H1 (cell line): ENCODE measurements at regions not wholly inside any gene's neighbourhood (a gene's known extent, or its start where the extent isn't known, plus 50 kb on each side); places are given as distances from the start of the nearest gene placed in this dataset.
"Not testable (repeated sequence)": the region's sequence is repeated elsewhere in the genome, so short reads cannot be mapped to it uniquely, and the experiment has no call there.

Experiments
- CTCF ChIA-PET: fragments of 300-600 bp; sonication (Branson Sonifier 250); formaldehyde crosslinking; loops from one replicate; lab custom pipeline; 2021; ENCODE audit not compliant: partially characterized antibody; lab: Charles Lee
- POLR2A ChIA-PET: fragments of 300-600 bp; sonication (Branson Sonifier 250); formaldehyde crosslinking; loops from one replicate; lab custom pipeline; 2021; ENCODE audit warnings: inconsistent platforms; ENCODE audit not compliant: partially characterized antibody; lab: Charles Lee
- DNase-seq, 2 experiments: peaks; one replicate each; pipeline versions ENCODE4 v3.0.0 to v3.0.0-alpha.2; 2010 to 2022; ENCODE audit warnings: low spot score in 2 of 2, low read depth in 1 of 2, mixed read lengths in 1 of 2
- FAIRE-seq: peaks from 2 replicates; lab custom pipeline; 2011; peaks lifted over from hg19 to GRCh38; lab: Jason Lieb, UNC
- H2AFZ ChIP-seq: 2 replicates; pipeline ENCODE4 v1.8.1; 2012; ENCODE audit warnings: low read length, inconsistent platforms
- H2AK5ac ChIP-seq: 2 replicates; pipeline ENCODE4 v1.6.1; 2013; ENCODE audit warnings: low read depth, low read length
- H2BK120ac ChIP-seq: replicated peaks from 2 replicates; pipeline ENCODE3; 2013; ENCODE audit warnings: low read depth, low read length, inconsistent platforms
- H2BK12ac ChIP-seq: 2 replicates; pipeline ENCODE4 v1.6.1; 2013; ENCODE audit warnings: low read depth, low read length
- H2BK15ac ChIP-seq: 2 replicates; pipeline ENCODE4 v1.6.1; 2013; ENCODE audit warnings: low read length
- H2BK20ac ChIP-seq: 2 replicates; pipeline ENCODE4 v1.6.1; 2013; ENCODE audit warnings: low read length
- H2BK5ac ChIP-seq: 2 replicates; pipeline ENCODE4 v1.6.1; 2013; ENCODE audit warnings: low read depth, low read length
- H3K14ac ChIP-seq: 2 replicates; pipeline ENCODE4 v1.6.1; 2013; ENCODE audit warnings: inconsistent platforms; ENCODE audit not compliant: insufficient read length
- H3K18ac ChIP-seq: 2 replicates; pipeline ENCODE4 v1.6.1; 2013; ENCODE audit warnings: low read length; ENCODE audit errors: extremely low read depth
- H3K23ac ChIP-seq: 2 replicates; pipeline ENCODE4 v1.6.1; 2013; ENCODE audit warnings: inconsistent platforms; ENCODE audit not compliant: insufficient read length
- H3K23me2 ChIP-seq: 2 replicates; pipeline ENCODE4 v1.6.1; 2013; ENCODE audit warnings: low read depth, low read length
- H3K27ac ChIP-seq: 2 replicates; pipeline ENCODE4 v1.6.1; 2011; ENCODE audit warnings: low read depth, low read length, inconsistent platforms
- H3K27me3 ChIP-seq, 4 experiments: replicated peaks in 1 of 4; 1 replicate in 1 of 4; 2 replicates in 3 of 4; pipeline versions ENCODE4 v1.6.1 to v1.8.1; 2011 to 2013; ENCODE audit warnings: low read length in 3 of 4, mild to moderate bottlenecking in 3 of 4, inconsistent platforms in 2 of 4, mixed read lengths in 2 of 4, moderate library complexity in 1 of 4; ENCODE audit not compliant: control insufficient read depth in 3 of 4, insufficient read depth in 3 of 4; ENCODE audit errors: extremely low read depth in 1 of 4
- H3K36me3 ChIP-seq, 4 experiments: 2 replicates each; pipeline versions ENCODE4 v1.6.1 to v1.8.1; 2011 to 2013; ENCODE audit warnings: mild to moderate bottlenecking in 4 of 4, low read length in 3 of 4, moderate library complexity in 2 of 4, control low read depth in 1 of 4, inconsistent platforms in 1 of 4; ENCODE audit not compliant: insufficient read depth in 4 of 4, control insufficient read depth in 2 of 4
- H3K4ac ChIP-seq: replicated peaks from 2 replicates; pipeline ENCODE3; 2013; ENCODE audit warnings: low read length, low read depth, mixed read lengths, inconsistent platforms; ENCODE audit not compliant: insufficient read length
- H3K4me1 ChIP-seq, 4 experiments: replicated peaks in 1 of 4; 1 replicate in 1 of 4; 2 replicates in 3 of 4; pipeline versions ENCODE4 v1.6.1 to v1.8.1; 2011 to 2013; ENCODE audit warnings: low read length in 3 of 4, inconsistent platforms in 2 of 4, mixed read lengths in 1 of 4; ENCODE audit not compliant: insufficient read depth in 4 of 4, control insufficient read depth in 3 of 4
- H3K4me2 ChIP-seq, 2 experiments: 2 replicates each; pipeline versions ENCODE4 v1.6.1 to v1.8.1; 2011 to 2013; ENCODE audit warnings: low read depth in 2 of 2, low read length in 2 of 2, control low read depth in 1 of 2, inconsistent platforms in 1 of 2, mild to moderate bottlenecking in 1 of 2; ENCODE audit not compliant: insufficient read depth in 1 of 2
- H3K4me3 ChIP-seq, 4 experiments: fragments of 200-600, 300-600 bp in 1 of 4; sonication (generic), shearing (Covaris generic), sonication (Bioruptor Twin) in 1 of 4; 2 replicates each; pipeline versions ENCODE4 v1.5.1 to v1.8.1; 2011 to 2016; ENCODE audit warnings: low read length in 4 of 4, low read depth in 3 of 4, control low read depth in 2 of 4, inconsistent platforms in 2 of 4, mild to moderate bottlenecking in 2 of 4, mixed read lengths in 1 of 4, moderate library complexity in 1 of 4; ENCODE audit not compliant: insufficient read depth in 2 of 4; ENCODE audit errors: extremely low read depth in 1 of 4
- H3K56ac ChIP-seq: replicated peaks from 2 replicates; pipeline ENCODE3; 2013; ENCODE audit warnings: low read depth, mild to moderate bottlenecking, mixed read lengths, low read length, inconsistent platforms; ENCODE audit not compliant: insufficient read length
- H3K79me1 ChIP-seq: 2 replicates; pipeline ENCODE4 v1.6.1; 2013; ENCODE audit warnings: low read depth, low read length, control low read depth
- H3K79me2 ChIP-seq, 2 experiments: 2 replicates each; pipeline versions ENCODE4 v1.6.1 to v1.8.1; 2012 to 2013; ENCODE audit warnings: low read length in 2 of 2, mild to moderate bottlenecking in 2 of 2, inconsistent platforms in 1 of 2; ENCODE audit not compliant: insufficient read depth in 2 of 2, control insufficient read depth in 1 of 2
- H3K9ac ChIP-seq, 4 experiments: replicated peaks in 1 of 4; 1 replicate in 1 of 4; 2 replicates in 3 of 4; pipeline versions ENCODE4 v1.6.1 to v1.8.1; 2011 to 2013; ENCODE audit warnings: low read depth in 3 of 4, low read length in 3 of 4, control low read depth in 2 of 4, mild to moderate bottlenecking in 2 of 4, moderate library complexity in 2 of 4, inconsistent platforms in 1 of 4; ENCODE audit errors: extremely low read depth in 1 of 4
- H3K9me3 ChIP-seq, 2 experiments: 2 replicates each; pipeline versions ENCODE4 v1.6.1 to v1.8.1; 2012 to 2013; ENCODE audit warnings: mild to moderate bottlenecking in 2 of 2, moderate library complexity in 2 of 2, control low read depth in 1 of 2, inconsistent platforms in 1 of 2, low read depth in 1 of 2, low read length in 1 of 2, mixed read lengths in 1 of 2; ENCODE audit not compliant: insufficient read depth in 2 of 2
- H4K20me1 ChIP-seq, 2 experiments: replicated peaks in 1 of 2; 2 replicates each; pipeline versions ENCODE3 to v1.8.1; 2011 to 2013; ENCODE audit warnings: inconsistent platforms in 2 of 2, low read length in 2 of 2, mild to moderate bottlenecking in 1 of 2; ENCODE audit not compliant: insufficient read depth in 2 of 2, control insufficient read depth in 1 of 2
- H4K5ac ChIP-seq: 2 replicates; pipeline ENCODE4 v1.6.1; 2013; ENCODE audit warnings: low read length, low read depth, mixed read lengths, inconsistent platforms; ENCODE audit not compliant: insufficient read length
- H4K8ac ChIP-seq: 2 replicates; pipeline ENCODE4 v1.8.0; 2013; ENCODE audit warnings: mild to moderate bottlenecking, moderate library complexity, low read length, inconsistent platforms; ENCODE audit not compliant: insufficient read depth; ENCODE audit errors: extremely low read depth
- H4K91ac ChIP-seq: replicated peaks from 2 replicates; pipeline ENCODE3; 2013; ENCODE audit warnings: low read length, mixed read lengths, inconsistent platforms; ENCODE audit not compliant: insufficient read length
- WGBS, 2 experiments: shearing (Covaris generic) in 1 of 2; methylation state at CpG; one replicate each; pipeline versions ENCODE4 v1.1.6 to v1.1.7; 2013 to 2015; ENCODE audit warnings: low lambda C conversion rate in 2 of 2, mixed read lengths in 2 of 2, inconsistent platforms in 1 of 2, low coverage in 1 of 2, missing lambda C conversion rate in 1 of 2; ENCODE audit not compliant: insufficient replicate concordance in 2 of 2, insufficient coverage in 1 of 2, insufficient read length in 1 of 2; ENCODE audit errors: extremely low coverage in 1 of 2, missing lambda C conversion rate in 1 of 2; 5-methylcytosine and 5-hydroxymethylcytosine counted together

- H3K27me3 ChIP-seq, POLR2A ChIA-PET, H3K36me3 ChIP-seq, H3K79me2 ChIP-seq, H3K4me1 ChIP-seq, H3K4ac ChIP-seq, DNase-seq, H3K23me2 ChIP-seq, H3K4me2 ChIP-seq, H3K27ac ChIP-seq, H3K4me3 ChIP-seq, H3K79me1 ChIP-seq, H2BK12ac ChIP-seq, H3K9me3 ChIP-seq, FAIRE-seq, H4K91ac ChIP-seq, H2BK20ac ChIP-seq, H3K9ac ChIP-seq, H2AK5ac ChIP-seq, H2BK5ac ChIP-seq, H2BK120ac ChIP-seq, H2AFZ ChIP-seq, H3K56ac ChIP-seq, H3K18ac ChIP-seq, H2BK15ac ChIP-seq, H3K14ac ChIP-seq, H4K20me1 ChIP-seq, H4K5ac ChIP-seq, H3K23ac ChIP-seq: not testable (repeated sequence)
- 0 out of 2 replicates have a peak overlapping the region, but pooled peaks have one; percentile 12 for H4K8ac ChIP-seq
- 91% methylated on average over 15 of the region's 15 CpGs; no CpG with 5 or more reads in 1 of the 2 experiments for WGBS, 2 experiments
- CTCF ChIA-PET = interaction anchor here (0.6 kb wide), 1 partner anchor 1072 kb away, joined by 4 read pairs; no protein-coding TSS in a partner anchor
These were observed 1821.2 kb upstream of the PCDH20 start for GRCh38 chr13:63236667-63237396.

GRCh38 chr13:63218596-63218995, 1802.9 kb upstream of the PCDH20 start:
- DNase-seq, H3K27me3 ChIP-seq, H2BK15ac ChIP-seq, H2BK120ac ChIP-seq, H3K4me3 ChIP-seq, H4K91ac ChIP-seq, H2BK5ac ChIP-seq, H3K23ac ChIP-seq, CTCF ChIA-PET, H3K27ac ChIP-seq, H3K9me3 ChIP-seq, H4K5ac ChIP-seq, H3K79me2 ChIP-seq, H4K8ac ChIP-seq, H4K20me1 ChIP-seq, H2AK5ac ChIP-seq, H2BK12ac ChIP-seq, POLR2A ChIA-PET, H3K18ac ChIP-seq, H3K9ac ChIP-seq, H3K4ac ChIP-seq, H3K23me2 ChIP-seq, H3K36me3 ChIP-seq, H3K79me1 ChIP-seq, H3K14ac ChIP-seq, H2BK20ac ChIP-seq, H3K4me2 ChIP-seq, FAIRE-seq, H3K4me1 ChIP-seq, H3K56ac ChIP-seq, H2AFZ ChIP-seq: not testable (repeated sequence)
- WGBS, 2 experiments = 94% methylated on average over 3 of the region's 3 CpGs; no CpG with 5 or more reads in 1 of the 2 experiments
